ENCODE measurements at regions not wholly inside any gene's neighbourhood (a gene's known extent, or its start where the extent isn't known, plus 50 kb on each side); places are given as distances from the start of the nearest gene placed in this dataset.
"Not testable (repeated sequence)": the region's sequence is repeated elsewhere in the genome, so short reads cannot be mapped to it uniquely, and the experiment has no call there.

DNA sequence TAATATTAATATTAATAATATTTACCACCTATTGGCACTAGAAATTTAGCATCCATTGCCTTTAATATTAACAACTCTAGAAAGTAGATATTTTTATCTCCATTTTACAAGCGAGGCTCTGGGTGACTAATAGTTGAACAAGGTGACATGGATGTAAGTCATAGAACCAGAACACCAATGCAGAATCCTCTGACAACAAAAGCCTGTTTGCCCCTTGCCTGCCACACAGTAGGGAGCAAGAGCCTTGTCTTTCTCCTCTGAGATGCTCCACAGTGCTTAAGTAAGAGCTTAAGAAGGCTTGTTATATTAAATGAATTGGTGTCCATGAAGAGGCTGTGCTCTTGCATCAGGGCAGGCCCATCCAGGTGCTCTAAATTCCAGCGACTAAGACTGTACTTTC, 51.2 kb upstream of the LBX1 start:
- H3K4me1 ChIP-seq = no peaks in the 10 kb centered on the region
- no peak overlapping the region for H3K4me3 ChIP-seq
- TF ChIP-seq, protein P1, sequence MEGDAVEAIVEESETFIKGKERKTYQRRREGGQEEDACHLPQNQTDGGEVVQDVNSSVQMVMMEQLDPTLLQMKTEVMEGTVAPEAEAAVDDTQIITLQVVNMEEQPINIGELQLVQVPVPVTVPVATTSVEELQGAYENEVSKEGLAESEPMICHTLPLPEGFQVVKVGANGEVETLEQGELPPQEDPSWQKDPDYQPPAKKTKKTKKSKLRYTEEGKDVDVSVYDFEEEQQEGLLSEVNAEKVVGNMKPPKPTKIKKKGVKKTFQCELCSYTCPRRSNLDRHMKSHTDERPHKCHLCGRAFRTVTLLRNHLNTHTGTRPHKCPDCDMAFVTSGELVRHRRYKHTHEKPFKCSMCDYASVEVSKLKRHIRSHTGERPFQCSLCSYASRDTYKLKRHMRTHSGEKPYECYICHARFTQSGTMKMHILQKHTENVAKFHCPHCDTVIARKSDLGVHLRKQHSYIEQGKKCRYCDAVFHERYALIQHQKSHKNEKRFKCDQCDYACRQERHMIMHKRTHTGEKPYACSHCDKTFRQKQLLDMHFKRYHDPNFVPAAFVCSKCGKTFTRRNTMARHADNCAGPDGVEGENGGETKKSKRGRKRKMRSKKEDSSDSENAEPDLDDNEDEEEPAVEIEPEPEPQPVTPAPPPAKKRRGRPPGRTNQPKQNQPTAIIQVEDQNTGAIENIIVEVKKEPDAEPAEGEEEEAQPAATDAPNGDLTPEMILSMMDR (IDR thresholded peaks at IDR 0.05 in 4 of 5, conservative IDR thresholded peaks at IDR 0.05 in 1 of 5) = no peak
- TF ChIP-seq POLR2A (IDR thresholded peaks at IDR 0.05) = no peak
- no peak overlapping the region for H3K27ac ChIP-seq
- ATAC-seq (no peak), DNase-seq (no peak)
- peaks cover 14 to 17% (median 16%) of the 10 kb centered on the region in 3 donors for H3K27me3 ChIP-seq
- H3K36me3 ChIP-seq = no peaks in the 10 kb centered on the region
- intact Hi-C loops (cut with DNase I; ENCODE audit: low total_unique reads) (no loop called here), in situ Hi-C loops (cut with MboI; ENCODE audit: low sequenced_read_pairs in 4 of 4) (no loop called here)
- no peaks in the 10 kb centered on the region for H3K9me3 ChIP-seq

DNA sequence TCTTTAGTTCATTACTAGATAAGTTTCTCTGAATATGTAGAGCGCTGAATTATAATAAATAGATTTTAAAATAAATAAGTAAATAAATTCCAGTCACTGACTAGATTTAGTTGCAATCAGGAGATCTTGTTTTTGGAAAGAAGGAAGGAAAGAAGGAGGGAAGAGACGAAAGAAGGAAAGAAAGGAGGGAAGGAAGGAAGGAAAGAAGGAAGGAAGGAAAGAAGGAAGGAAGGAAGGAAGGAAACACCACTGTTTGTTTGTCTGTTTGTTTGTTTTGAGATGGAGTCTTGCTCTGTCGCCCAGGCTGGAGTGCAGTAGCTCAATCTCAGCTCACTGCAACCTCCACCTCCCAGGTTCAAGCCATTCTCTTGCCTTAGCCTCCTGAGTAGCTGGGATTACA, 51.7 kb upstream of the LBX1 start:
- in situ Hi-C loops (cut with MboI; ENCODE audit: low sequenced_read_pairs in 4 of 4); H3K9me3 ChIP-seq; H3K27ac ChIP-seq; ATAC-seq; H3K4me1 ChIP-seq; H3K36me3 ChIP-seq; H3K4me3 ChIP-seq; DNase-seq; intact Hi-C loops (cut with DNase I; ENCODE audit: low total_unique reads): not testable (repeated sequence)
- peaks cover 16 to 17% (median 16%) of the 10 kb centered on the region in 3 donors for H3K27me3 ChIP-seq

DNA sequence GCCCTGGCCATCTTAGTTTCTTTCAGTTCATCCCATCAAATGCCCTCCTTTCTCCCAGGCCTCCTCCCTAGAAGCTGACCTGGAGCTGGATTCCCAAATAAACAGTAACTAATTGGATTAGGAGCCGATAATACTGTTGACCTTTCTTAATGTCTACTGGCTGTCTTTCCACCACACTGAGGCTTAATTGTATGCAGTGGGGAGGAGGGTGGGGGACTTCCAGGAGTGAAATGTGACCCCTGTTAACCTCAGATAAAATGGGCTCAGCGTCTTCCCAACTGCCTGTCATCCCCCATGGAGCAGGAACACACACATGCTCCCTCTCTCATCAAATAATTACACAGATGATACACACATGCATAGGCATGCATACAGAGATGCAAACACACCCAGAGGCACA, 53.7 kb upstream of the LBX1 start:
- Histone ChIP-seq H3K27me3 (peaks cover 16 to 17% (median 16%) of the 10 kb centered on the region in 3 donors), H3K36me3 (no peaks in the 10 kb centered on the region), H3K4me1 (no peaks in the 10 kb centered on the region), H3K4me3 (no peak overlapping the region), H3K27ac (no peak overlapping the region), H3K9me3 (no peaks in the 10 kb centered on the region)
- intact Hi-C loops (cut with DNase I; ENCODE audit: low total_unique reads) = no loop called here
- ATAC-seq = no peak
- no peak for TF ChIP-seq POLR2A (IDR thresholded peaks at IDR 0.05)
- TF ChIP-seq, protein P1 (IDR thresholded peaks at IDR 0.05 in 4 of 5, conservative IDR thresholded peaks at IDR 0.05 in 1 of 5) = no peak
- DNase-seq = no peak
- in situ Hi-C loops (cut with MboI; ENCODE audit: low sequenced_read_pairs in 4 of 4) = no loop called here

DNA sequence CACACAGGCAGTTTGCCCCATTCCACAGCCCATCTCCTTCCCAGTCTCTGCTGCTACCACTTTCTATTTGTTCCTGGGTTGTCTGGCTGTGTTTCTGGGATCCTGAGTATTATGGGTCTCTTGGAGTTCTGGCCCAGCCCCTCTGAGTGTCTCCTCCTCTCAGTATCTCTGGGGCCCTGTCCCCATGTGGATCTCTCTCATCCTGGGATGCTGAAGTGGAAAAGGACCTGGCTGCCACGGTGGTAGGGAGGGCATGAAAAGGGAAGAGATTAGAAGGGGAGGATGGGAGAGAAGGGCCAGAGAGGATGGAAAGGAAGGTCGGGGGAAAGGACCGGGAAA, 54.5 kb upstream of the LBX1 start:
- Histone ChIP-seq H3K36me3 (no peaks in the 10 kb centered on the region), H3K9me3 (no peaks in the 10 kb centered on the region), H3K4me1 (no peaks in the 10 kb centered on the region), H3K27ac (no peak overlapping the region), H3K27me3 (peaks cover 16 to 17% (median 16%) of the 10 kb centered on the region in 3 donors), H3K4me3 (peak overlapping the region in 1 of 4 donors; percentile 36)
- intact Hi-C loops (cut with DNase I; ENCODE audit: low total_unique reads) (no loop called here), in situ Hi-C loops (cut with MboI; ENCODE audit: low sequenced_read_pairs in 4 of 4) (no loop called here)
- ATAC-seq = no peak
- DNase-seq = no peak
- TF ChIP-seq, protein P1 (IDR thresholded peaks at IDR 0.05 in 4 of 5, conservative IDR thresholded peaks at IDR 0.05 in 1 of 5) = no peak
- no peak for TF ChIP-seq POLR2A (IDR thresholded peaks at IDR 0.05)

DNA sequence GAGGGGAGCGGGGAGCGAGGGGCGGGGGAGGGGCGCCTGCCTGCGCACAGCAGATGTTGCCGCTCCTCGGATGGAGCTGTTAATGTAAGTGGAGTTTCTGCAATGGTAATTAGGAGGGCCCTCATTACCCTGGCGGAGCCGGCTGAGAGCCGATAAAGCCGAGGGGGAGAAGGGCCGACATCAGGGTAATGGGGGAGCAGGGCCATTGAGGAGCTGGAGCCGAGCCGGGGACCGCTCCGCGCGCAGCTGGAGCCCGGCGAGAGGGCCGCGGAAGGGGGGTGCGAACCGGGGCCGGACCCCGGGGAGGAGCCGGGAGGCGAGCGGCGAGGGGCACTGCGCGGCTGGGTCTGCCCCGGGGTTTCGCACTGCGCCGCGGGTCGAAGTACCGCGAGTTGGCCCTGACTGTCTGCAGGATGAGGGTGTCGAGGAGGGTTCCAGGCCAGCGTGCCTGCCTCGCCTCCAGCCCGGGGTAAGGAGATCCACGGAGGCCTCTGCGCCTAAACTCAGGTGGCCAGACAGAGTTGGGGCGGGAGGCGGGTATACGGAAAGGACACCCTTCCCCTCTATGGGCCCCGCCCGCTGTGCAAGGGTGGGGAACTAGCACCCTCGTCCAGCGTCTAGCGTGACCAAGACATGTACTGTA, 55.0 kb upstream of the LBX1 start:
- in situ Hi-C loops (cut with MboI; ENCODE audit: low sequenced_read_pairs in 4 of 4) (no loop called here), intact Hi-C loops (cut with DNase I; ENCODE audit: low total_unique reads) (no loop called here)
- TF ChIP-seq, protein P1 (IDR thresholded peaks at IDR 0.05 in 4 of 5, conservative IDR thresholded peaks at IDR 0.05 in 1 of 5) = no peak
- TF ChIP-seq POLR2A (IDR thresholded peaks at IDR 0.05) = no peak
- peak overlapping the region in 2 of 4 donors; percentile 28 to 36 for H3K4me3 ChIP-seq
- H3K4me1 ChIP-seq = no peaks in the 10 kb centered on the region
- no peak for ATAC-seq
- DNase-seq = no peak
- H3K27ac ChIP-seq = no peak overlapping the region
- no peaks in the 10 kb centered on the region for H3K9me3 ChIP-seq
- no peaks in the 10 kb centered on the region for H3K36me3 ChIP-seq
- peaks cover 16 to 17% (median 16%) of the 10 kb centered on the region in 3 donors for H3K27me3 ChIP-seq

All from gastrocnemius medialis (tissue), 4 donors.